PC-9 (cell line): ENCODE measurements at regions not wholly inside any gene's neighbourhood (a gene's known extent, or its start where the extent isn't known, plus 50 kb on each side); places are given as distances from the start of the nearest gene placed in this dataset.

Source experiments
- EZH2 ChIP-seq: fragments of 200-600 bp; sonication (generic); IDR thresholded peaks from 2 replicates; pipeline ENCODE4 v1.8.0; 2017; ENCODE audit warnings: antibody characterized with exemption, low read depth
- TF ChIP-seq, protein P1 (sequence below): fragments of 200-600 bp; sonication (generic); conservative IDR thresholded peaks from 2 replicates; pipeline ENCODE4 v1.6.1; 2017; ENCODE audit warnings: mixed run types, antibody characterized with exemption, mild to moderate bottlenecking, moderate library complexity

DNA sequence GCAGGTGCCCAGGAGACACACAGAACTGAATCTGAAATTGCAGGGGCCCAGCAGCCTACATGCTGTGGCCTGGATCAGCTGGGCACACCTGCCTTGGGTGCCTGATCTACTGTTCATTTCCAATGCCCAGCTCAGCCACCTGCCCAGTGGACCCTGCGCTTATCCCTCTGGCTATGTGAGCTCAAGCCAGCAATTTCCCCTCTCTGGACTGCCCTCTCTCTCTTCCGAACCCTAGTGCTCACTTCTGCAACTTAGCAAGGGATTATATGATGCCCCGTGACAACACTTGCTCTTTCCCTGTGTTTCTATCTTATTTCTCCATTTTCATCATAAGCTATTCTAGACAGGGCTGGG lies 276.0 kb downstream of the UACA start:
- TF ChIP-seq, protein P1, sequence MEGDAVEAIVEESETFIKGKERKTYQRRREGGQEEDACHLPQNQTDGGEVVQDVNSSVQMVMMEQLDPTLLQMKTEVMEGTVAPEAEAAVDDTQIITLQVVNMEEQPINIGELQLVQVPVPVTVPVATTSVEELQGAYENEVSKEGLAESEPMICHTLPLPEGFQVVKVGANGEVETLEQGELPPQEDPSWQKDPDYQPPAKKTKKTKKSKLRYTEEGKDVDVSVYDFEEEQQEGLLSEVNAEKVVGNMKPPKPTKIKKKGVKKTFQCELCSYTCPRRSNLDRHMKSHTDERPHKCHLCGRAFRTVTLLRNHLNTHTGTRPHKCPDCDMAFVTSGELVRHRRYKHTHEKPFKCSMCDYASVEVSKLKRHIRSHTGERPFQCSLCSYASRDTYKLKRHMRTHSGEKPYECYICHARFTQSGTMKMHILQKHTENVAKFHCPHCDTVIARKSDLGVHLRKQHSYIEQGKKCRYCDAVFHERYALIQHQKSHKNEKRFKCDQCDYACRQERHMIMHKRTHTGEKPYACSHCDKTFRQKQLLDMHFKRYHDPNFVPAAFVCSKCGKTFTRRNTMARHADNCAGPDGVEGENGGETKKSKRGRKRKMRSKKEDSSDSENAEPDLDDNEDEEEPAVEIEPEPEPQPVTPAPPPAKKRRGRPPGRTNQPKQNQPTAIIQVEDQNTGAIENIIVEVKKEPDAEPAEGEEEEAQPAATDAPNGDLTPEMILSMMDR = no peak
- TF ChIP-seq EZH2 = no peak
